Endometrial microvascular endothelial cells (primary cell): ENCODE measurements at regions not wholly inside any gene's neighbourhood (a gene's known extent, or its start where the extent isn't known, plus 50 kb on each side); places are given as distances from the start of the nearest gene placed in this dataset.
"Not testable (repeated sequence)": the region's sequence is repeated elsewhere in the genome, so short reads cannot be mapped to it uniquely, and the experiment has no call there.

Source experiments
- in situ Hi-C: cut with HindIII; loops from 2 replicates; pipeline ENCODE4 v1.10.0; 2017; ENCODE audit warnings: low sequenced_read_pairs, low pct_unique_long_range_greater_than_20kb; ENCODE audit errors: inconsistent ontology term

DNA sequence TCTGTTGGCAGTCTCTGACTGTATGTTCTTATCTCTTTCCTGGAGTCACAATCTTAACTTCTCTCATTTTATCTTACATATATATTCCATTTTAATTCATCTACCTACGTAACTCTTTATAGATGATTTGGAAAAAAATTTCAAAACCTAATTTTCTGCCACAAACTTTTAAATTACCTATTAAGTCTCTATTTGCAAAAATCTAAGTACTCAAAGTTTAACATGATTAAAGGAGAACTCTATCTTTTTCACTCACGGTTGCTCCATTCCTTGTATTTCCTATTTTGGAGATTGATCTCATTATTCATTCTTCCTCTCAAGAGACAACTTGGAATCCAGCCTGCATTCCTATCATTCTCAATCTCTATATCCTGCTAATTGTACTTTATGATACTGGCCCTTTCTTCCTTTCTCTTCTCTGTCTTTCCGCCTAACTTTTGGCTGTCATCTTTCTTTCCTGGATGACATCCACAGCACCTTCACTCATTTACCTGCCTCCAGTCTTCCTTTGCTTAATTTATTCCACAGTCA is 1071.1 kb upstream of the CITED2 start:
- in situ Hi-C loops: no loop called here

DNA sequence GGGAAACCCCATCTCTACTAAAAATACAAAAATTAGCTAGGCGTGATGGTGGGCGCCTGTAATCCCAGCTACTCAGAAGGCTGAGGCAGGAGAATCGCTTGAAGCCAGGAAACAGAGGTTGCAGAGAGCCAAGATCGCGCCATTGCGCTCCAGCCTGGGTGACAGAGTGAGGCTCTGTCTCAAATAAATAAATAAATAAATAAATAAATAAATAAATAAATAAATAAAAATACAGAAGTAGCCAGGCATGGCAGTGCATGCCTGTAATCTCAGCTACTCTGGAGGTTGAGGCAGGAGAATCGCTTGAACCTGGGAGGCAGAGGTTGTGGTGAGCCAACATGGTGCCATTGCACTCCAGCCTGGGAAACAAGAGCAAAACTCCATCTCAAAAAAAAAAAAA is 1068.7 kb upstream of the CITED2 start:
- in situ Hi-C loops: not testable (repeated sequence)

DNA sequence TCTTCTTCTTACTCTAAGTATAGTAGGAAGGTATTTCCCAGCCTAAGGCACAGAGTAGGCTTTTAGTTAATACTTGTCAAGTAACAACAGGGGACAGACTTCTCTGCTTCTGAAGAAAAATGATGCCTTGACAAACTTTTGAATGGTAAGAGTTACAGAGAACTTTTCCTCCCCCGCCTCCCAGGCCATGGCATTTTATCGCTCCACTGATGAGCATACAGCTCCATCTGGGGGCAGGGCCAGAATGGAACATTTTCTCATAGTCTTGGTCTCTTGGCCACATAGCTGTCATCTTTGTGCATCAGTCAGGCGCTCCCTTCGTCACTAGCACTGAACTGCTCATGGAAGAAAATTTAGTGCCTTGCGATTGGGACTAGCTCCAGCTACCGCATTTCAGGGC is 1066.8 kb upstream of the CITED2 start:
- in situ Hi-C loops: no loop called here

DNA sequence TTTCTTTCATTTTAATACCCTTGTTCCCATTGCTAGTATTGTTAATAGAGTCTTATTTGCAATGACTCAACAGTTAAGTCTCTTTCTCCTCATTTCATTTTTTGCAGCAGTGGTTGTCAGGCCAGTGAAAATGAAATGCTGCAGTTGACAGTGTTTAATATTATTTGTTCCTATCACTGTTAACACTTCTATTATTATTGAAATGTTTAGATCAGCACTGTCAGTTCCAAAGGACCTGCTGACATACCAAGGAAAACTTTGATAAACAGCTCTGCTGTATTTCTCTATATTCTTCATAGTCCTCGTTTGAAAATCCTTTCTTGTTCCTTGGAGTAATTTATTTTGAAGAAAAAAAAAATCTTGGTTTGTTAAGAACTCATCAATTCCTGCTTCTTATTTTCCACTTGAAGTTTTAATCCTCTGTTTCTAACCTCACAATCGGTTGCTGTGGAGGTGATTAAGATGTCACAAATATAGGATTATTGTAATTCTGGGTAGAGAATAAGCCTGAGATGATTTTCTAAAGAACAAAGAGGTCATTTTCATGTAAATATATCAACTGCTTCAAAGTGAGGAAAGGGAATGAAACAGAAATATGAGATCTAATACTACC is 1065.9 kb upstream of the CITED2 start:
- in situ Hi-C loops: no loop called here

DNA sequence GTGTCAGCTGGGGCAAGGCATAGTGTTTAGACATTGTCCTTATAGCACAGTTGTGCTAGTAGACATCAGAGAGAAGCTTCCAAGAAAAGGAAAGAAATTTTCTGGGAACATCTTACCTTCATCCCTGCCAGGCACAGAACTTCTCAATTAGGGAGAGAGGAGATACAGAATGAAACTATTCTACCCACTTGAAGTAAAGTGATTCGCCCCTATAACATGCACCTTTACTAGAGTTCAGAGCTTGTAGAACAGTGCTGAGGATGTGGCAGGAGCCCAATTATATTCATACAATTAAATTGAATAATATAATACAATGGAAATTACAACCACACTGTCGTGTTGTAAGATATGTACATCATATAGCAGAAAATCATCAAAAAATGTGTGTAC is 1063.9 kb upstream of the CITED2 start:
- in situ Hi-C loops: no loop called here

DNA sequence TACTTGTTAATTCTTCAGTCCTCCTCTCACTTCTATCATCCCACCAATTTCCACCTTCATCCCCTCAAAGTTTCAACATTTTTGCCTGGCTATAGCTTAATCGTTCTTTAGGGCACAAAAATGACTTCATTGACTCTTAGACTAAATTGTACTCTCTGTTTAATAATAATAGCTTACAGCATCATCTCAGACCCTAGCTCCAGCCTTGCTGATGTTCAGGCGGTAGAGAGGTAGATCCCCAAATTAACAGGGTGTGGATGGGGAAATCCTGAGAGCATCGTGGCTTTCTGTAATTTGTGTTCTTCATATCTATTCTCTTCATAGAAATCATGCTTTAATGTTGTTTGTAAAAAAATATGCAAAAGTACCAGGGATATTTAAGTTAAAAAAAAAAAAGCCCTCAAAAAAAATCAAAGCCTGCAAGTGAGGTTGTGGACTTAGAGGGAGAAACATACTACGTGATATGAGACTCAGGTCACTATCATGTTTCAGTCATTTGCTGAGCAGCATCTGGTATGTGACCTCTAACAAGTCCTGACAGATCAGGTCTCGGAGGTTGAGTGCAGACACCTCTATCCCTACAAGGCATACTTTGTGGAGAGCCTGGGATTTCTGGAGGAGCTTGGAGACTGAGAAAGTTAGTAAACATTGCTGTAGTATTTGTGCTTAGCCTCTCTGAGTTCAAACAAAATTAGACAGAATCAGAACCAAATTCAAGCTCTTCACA is 1063.3 kb upstream of the CITED2 start:
- in situ Hi-C loops: no loop called here

DNA sequence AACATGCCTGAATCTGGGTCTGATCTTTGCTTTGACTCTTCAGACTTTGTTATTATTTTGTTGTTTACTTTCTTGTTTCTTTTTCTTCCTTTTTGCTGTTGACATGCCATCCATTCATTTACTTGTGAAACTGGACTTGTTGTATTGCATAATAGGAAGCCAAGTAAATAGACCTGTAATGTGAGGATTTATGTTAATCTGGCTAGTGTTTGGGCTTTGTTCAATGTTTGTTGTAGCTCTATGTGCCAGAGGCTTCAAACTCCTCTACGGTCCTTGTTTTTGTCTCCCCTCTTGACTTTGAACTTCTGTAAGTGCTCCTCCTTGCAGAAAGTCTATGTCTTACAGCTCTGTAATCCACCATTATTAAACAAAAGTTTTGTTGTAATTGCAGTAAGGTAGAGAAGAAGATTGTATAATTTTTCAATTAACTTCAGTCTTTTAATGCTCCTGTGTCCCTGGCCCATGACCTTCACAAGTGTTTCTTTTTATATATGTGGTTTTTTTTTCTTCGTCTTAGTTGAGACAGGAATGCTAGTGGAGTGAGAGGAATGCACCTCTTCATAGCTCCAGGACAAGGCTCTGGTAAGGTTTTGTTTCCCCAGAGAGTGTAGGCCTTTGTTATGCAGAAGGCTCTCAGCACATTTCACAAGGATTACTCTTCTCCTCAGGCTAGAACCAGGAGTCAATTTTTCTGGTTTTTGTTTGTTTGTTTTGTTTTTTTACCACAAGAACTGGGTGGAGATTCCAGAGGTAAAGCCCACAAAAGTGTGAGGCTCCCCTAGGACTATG is 1061.8 kb upstream of the CITED2 start:
- in situ Hi-C loops: no loop called here

DNA sequence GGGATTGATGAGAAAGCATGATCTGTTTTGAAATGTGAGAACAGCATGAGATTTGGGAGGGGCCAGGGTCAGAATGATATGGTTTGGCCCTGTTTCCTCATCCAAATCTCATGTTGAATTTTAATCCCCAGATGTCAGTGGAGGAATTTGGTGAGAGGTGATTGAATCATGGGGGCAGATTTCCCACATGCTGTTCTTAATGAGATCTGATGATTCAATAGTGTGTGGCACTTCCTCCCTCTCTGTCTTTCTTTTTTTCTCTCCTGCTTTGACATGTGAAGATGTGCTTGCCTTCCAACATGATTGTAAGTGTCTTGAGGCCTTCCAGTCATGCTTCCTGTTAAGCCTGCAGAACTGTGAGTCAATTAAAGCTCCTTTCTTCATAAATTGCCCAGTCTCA is 1060.3 kb upstream of the CITED2 start:
- in situ Hi-C loops: no loop called here

DNA sequence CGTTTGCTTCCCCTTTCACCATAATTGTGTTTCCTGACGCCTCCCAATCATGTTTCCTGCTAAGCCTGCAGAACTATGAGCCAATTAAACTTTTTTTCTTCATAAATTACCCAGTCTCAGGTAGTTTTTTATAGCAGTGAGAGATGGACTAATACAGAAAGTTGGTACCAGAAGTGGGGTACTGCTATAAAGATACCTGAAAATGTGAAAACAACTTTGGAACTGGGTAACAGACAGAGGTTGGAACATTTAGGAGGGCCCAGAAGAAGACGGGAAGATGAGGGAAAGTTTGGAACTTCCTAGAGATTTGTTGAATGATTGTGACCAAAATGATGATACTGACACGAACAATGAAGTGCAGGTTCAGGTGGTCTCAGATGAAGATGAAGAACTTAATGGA is 1058.6 kb upstream of the CITED2 start:
- in situ Hi-C loops: no loop called here

DNA sequence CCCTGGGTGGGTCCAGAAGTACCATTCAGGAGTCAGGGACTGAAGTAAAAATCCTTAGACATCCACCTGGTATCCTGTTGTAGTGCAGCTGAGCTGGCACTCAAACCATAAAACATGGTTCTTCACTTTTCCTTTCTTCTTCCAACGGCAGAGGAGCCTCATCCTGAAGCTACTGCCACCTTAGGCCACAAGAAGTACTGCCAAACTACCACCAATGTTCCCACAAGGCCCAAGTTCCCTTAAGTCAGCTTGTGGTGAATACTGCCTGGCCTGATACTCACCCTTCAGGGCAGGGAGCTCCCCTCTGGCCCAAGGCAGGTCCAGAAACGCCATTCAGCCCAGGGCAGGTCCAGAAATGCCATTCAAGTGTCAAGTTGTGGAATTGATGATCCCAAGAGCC is 1053.4 kb upstream of the CITED2 start:
- in situ Hi-C loops: no loop called here

DNA sequence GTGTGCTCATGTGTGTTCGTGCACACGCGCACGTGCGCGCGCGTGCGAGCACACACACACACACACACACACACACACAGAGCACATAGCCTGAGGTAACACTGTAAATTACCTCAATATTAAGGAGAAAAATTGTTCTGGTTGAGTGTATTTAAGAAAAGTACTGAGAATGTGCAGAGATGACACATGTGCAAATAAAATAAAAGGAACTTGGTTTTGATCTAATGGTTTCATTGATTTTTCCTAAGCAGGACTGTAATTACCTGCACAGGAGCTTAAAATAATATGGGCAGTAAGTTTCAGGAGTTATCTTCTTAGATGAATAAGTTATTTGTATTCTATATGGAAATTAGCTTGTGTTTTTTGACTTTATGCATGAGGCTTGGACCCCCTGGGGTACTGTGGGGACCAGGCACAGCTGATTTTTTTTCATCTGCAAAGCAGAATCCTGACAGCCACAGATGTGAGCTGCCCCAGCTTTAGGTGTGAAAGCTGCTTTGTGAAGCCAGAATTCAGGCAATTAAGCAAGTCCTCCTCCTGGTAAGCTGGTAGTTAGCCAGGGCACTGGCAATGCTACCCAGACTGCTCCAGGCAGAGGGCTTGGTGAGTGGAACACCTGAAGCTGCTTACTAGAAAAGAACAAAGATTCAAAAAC is 1040.6 kb upstream of the CITED2 start:
- in situ Hi-C loops: no loop called here

DNA sequence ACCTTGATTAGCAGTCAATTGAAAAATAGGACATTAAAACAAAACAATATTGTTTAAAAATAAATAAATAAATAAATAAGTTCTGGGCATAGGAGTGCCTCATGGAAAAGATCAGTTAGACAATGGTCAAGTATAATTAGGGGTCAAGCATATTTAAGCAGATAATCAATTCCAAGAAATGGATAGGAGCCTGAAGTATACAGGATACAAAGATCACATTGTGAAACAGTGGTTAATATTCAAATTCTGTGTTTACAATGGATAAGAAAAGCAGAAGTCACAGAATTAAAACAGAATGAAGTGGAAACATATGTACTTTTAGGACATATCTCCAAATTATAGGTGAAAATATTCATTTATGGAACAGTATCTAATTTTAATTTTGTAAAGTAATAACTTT is 1028.6 kb upstream of the CITED2 start:
- in situ Hi-C loops: no loop called here

DNA sequence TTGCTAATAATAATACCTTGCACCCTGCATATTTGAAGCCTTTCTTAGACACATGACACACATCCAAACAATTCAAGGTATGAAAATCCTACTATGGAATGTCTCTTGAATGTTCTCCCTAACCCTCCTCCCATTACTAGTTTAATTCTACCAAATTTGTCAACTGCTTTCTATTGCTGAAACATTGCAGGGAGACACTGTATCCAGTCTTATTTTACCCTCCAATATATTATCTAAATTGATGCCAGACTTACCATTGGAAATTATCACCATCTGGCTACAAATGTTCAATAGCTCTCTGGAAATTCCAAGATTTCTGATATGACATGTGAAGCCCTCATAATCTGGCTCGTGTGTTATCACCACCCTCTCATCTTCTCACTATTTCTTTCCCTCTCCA is 1027.3 kb upstream of the CITED2 start:
- in situ Hi-C loops: no loop called here

DNA sequence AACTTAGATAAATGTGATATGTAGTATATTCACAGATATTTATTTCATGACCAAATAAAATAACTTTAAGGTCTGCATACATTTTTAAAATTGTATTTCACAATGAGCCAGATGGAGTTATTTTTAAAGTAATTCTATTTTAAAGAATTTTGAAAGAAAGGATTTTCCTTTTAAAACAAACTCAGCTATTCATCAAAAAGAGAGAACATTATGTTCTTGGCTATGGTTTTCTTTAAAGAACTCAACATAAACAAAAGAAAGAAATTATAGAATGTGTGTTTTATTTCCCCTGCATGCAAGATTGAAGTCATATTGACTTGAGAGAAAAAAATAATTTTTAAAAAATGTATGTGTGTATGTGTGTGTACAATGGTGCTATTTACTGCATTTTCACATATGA is 1023.6 kb upstream of the CITED2 start:
- in situ Hi-C loops: no loop called here

DNA sequence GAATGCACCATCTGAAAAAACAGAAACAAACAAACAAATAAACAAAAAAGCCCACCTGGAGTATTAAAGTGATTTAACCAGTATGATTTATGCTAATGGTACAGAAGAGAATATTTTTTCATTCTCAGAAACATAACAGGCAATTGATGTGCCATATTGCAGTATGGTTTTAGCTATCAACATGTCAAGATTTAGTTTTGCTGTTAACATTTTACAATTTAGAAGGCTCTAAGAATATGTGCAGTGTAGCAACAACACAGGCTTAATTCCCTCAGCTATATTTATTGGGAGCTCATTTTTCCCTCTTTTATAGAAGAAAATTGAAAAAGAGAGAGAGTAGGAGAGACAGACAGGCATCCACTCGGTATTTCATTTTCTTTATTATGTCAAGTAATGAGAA is 1022.7 kb upstream of the CITED2 start:
- in situ Hi-C loops: no loop called here

DNA sequence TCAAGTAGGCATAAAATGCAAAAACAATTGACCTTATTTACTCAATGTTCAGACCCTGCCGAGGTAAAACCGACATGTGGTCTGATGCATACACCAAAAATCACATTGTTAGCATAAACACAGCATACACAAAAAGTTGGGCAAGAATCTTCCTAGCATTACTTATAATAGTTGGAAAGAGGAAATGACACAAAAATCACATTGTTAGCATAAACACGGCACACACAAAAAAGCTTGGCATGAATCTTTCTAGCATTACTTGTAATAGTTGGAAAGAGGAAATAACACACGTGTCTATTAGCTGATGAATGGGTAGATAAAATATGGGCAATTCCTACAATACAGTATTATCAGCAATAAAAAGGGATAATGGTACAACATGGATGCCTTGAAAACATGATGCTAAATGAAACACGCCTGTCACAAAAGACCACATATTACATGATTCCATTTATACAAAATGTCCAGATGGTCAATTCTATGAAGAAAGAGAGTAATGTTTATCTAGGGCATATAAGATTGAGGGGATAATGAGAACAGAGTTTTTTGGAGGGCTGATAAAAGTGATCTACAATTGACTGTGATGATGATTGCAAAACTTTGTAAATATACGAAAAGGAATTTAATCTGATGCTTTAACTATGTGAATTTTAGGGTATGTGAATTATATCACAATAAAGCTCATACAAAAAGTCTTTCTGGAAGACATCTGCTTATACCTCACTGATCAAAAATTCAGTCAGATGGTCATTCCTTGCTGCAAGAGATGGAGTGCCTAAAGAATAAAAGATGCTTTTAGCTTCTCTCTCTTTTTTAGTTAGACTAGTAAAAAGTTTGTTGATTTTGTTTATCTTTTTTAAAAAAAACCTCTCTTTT is 1019.5 kb upstream of the CITED2 start:
- in situ Hi-C loops: no loop called here

DNA sequence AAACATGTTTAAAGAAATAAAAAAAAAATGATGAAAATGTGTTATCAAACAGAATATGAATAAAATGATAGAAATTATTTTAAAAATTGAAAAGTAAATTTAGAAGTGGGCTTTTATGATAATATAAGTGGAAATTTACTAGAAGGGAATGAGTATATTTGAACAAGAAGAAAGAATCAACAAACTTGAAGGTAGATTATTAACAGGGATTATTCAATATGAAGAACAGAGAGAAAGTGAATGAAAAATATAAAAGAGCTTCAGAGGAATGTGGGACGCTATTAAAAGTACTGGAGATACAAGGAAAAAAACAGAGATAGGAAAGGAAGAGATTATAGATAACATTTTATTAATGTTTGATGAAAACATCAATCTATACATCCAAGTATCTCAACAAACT is 1014.4 kb upstream of the CITED2 start:
- in situ Hi-C loops: no loop called here

DNA sequence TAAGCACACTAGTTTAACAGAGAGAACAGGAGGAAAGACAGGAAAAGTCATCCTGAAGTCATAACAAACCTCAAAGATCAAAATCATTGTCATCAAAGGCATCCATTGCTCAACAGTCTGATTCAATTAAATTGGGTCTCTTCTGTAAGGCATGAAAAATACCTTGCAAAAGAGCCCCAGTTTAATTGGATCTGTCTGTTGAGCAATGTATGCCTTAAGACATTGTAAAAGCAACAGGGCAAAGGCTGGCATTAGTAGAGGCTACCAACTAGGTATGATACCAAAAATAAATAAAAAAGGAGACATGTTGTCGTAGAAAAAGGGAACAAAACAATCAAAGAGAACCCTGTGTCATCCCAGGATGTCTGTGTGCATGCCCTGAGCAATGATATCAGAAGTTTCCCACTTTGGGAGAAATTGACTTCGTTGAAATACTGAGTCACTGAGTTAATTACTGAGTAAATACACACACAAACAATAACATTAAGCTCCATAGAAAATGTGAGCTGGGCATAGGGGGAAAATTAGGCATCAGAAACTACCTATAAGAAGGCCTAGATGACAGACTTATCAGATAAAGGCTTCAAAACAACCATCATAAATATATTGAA is 1013.8 kb upstream of the CITED2 start:
- in situ Hi-C loops: no loop called here
